ENCODE measurements at regions not wholly inside any gene's neighbourhood (a gene's known extent, or its start where the extent isn't known, plus 50 kb on each side); places are given as distances from the start of the nearest gene placed in this dataset.
"Not testable (repeated sequence)": the region's sequence is repeated elsewhere in the genome, so short reads cannot be mapped to it uniquely, and the experiment has no call there.

GRCh38 chr5:157947156-157947555 is 88.2 kb upstream of the CLINT1 start:
- Mint-ChIP-seq H3K4me1 (peaks cover 55% of the 10 kb centered on the region), H3K36me3 (no peaks in the 10 kb centered on the region), H3K27ac (peak overlapping the region; percentile 31; the same call in 1 of the 2 replicates), H3K9me3 (no peaks in the 10 kb centered on the region), H3K4me3 (no peak overlapping the region), H3K27me3 (ENCODE audit: low read depth) (no peaks in the 10 kb centered on the region)
- no peak for DNase-seq (ENCODE audit: low spot score)
- ATAC-seq, result no peak
- POLR2A ChIA-PET, result no interaction called here
- CTCF ChIA-PET, result no interaction called here
- TF ChIP-seq MYBL2 (CRISPR knock-in tag; IDR thresholded peaks at IDR 0.05) (no peak), NFATC4 (CRISPR knock-in tag; IDR thresholded peaks at IDR 0.05) (no peak), USF2 (CRISPR knock-in tag; IDR thresholded peaks at IDR 0.05) (no peak), ZNF121 (CRISPR knock-in tag; IDR thresholded peaks at IDR 0.05) (no peak), ZNF671 (CRISPR knock-in tag; IDR thresholded peaks at IDR 0.05) (no peak), TEAD1 (CRISPR knock-in tag; IDR thresholded peaks at IDR 0.05) (no peak), USF1 (CRISPR knock-in tag; IDR thresholded peaks at IDR 0.05) (no peak), JUN (CRISPR knock-in tag; IDR thresholded peaks at IDR 0.05) (no peak), ZNF416 (CRISPR knock-in tag; IDR thresholded peaks at IDR 0.05) (no peak), RELA (CRISPR knock-in tag; IDR thresholded peaks at IDR 0.05; ENCODE audit: borderline replicate concordance) (no peak)

GRCh38 chr5:157945822-157946221 is 86.9 kb upstream of the CLINT1 start:
- H3K36me3 Mint-ChIP-seq; CTCF ChIA-PET; DNase-seq (ENCODE audit: low spot score); H3K4me3 Mint-ChIP-seq; H3K27me3 Mint-ChIP-seq (ENCODE audit: low read depth); POLR2A ChIA-PET; ATAC-seq; H3K9me3 Mint-ChIP-seq; H3K27ac Mint-ChIP-seq: not testable (repeated sequence)
- peaks cover 45% of the 10 kb centered on the region for H3K4me1 Mint-ChIP-seq
- TF ChIP-seq HMGA2 (CRISPR knock-in tag; IDR thresholded peaks at IDR 0.05), result peak; percentile 95

GRCh38 chr5:157944938-157945337 is 86.0 kb upstream of the CLINT1 start:
- ChIA-PET POLR2A (interaction anchor here (1.2 kb wide), 1 partner anchor 18 kb away, joined by 3 read pairs; no protein-coding TSS in a partner anchor), CTCF (interaction anchor here (1.1 to 2.1 kb wide), 2 partner anchors 50 to 116 kb away, joined by 3 to 13 read pairs; no protein-coding TSS in a partner anchor)
- peak overlapping the region; percentile 89 for H3K27ac Mint-ChIP-seq
- DNase-seq (ENCODE audit: low spot score), result no peak
- H3K36me3 Mint-ChIP-seq, result no peaks in the 10 kb centered on the region
- no peaks in the 10 kb centered on the region for H3K9me3 Mint-ChIP-seq
- peak; percentile 97 for TF ChIP-seq ZNF512 (CRISPR knock-in tag; IDR thresholded peaks at IDR 0.05; ENCODE audit: borderline replicate concordance)
- no peak for TF ChIP-seq CDX4 (CRISPR knock-in tag; IDR thresholded peaks at IDR 0.05; ENCODE audit: borderline replicate concordance)
- H3K4me3 Mint-ChIP-seq, result no peak overlapping the region
- ATAC-seq, result no peak
- H3K27me3 Mint-ChIP-seq (ENCODE audit: low read depth), result no peaks in the 10 kb centered on the region
- peaks cover 45% of the 10 kb centered on the region for H3K4me1 Mint-ChIP-seq

GRCh38 chr5:157944077-157944633 is 85.2 kb upstream of the CLINT1 start:
- POLR2A ChIA-PET, result interaction anchor here (1.0 to 1.2 kb wide), 2 partner anchors 11 to 17 kb away, joined by 3 to 5 read pairs; no protein-coding TSS in a partner anchor
- DNase-seq (ENCODE audit: low spot score) (no peak), ATAC-seq (peak; percentile 19)
- no peak overlapping the region for H3K4me3 Mint-ChIP-seq
- H3K4me1 Mint-ChIP-seq, result peaks cover 45% of the 10 kb centered on the region
- no peaks in the 10 kb centered on the region for H3K9me3 Mint-ChIP-seq
- CTCF ChIA-PET, result interaction anchor here (0.5 to 2.1 kb wide), 4 partner anchors 9 to 115 kb away, joined by 3 to 13 read pairs (median 4); no protein-coding TSS in a partner anchor
- H3K27ac Mint-ChIP-seq, result peak overlapping the region; percentile 71
- H3K27me3 Mint-ChIP-seq (ENCODE audit: low read depth), result no peaks in the 10 kb centered on the region
- no peaks in the 10 kb centered on the region for H3K36me3 Mint-ChIP-seq
- TF ChIP-seq CBFB (CRISPR knock-in tag; IDR thresholded peaks at IDR 0.05; ENCODE audit: low read depth) (no peak), ZSCAN18 (CRISPR knock-in tag; IDR thresholded peaks at IDR 0.05) (no peak), ZNF671 (CRISPR knock-in tag; IDR thresholded peaks at IDR 0.05) (no peak), EMX1 (CRISPR knock-in tag; IDR thresholded peaks at IDR 0.05) (no peak), MAX (CRISPR knock-in tag; IDR thresholded peaks at IDR 0.05) (no peak), ATF2 (CRISPR knock-in tag; IDR thresholded peaks at IDR 0.05; ENCODE audit: borderline replicate concordance, low read depth) (no peak), E2F4 (CRISPR knock-in tag; IDR thresholded peaks at IDR 0.05; ENCODE audit: borderline replicate concordance, low read depth) (no peak), TEAD4 (CRISPR knock-in tag; IDR thresholded peaks at IDR 0.05) (no peak), TP53 (CRISPR knock-in tag; IDR thresholded peaks at IDR 0.05) (no peak), NFE2L1 (CRISPR knock-in tag; IDR thresholded peaks at IDR 0.05) (no peak)

All from WTC11 (cell line).